GM12873 (cell line): ENCODE measurements at regions not wholly inside any gene's neighbourhood (a gene's known extent, or its start where the extent isn't known, plus 50 kb on each side); places are given as distances from the start of the nearest gene placed in this dataset.

ENCODE experiments used
- CTCF ChIP-seq: IDR thresholded peaks from 2 replicates; pipeline ENCODE4 v1.5.1; 2012; ENCODE audit warnings: low read depth, mild to moderate bottlenecking, moderate library complexity, low read length, control low read depth; ENCODE audit not compliant: insufficient read depth; ENCODE audit errors: missing control alignments

- TF ChIP-seq CTCF, result no peak
These were observed 138.0 kb upstream of the STC2 start for GRCh38 chr5:173466227-173466626.

- no peak for TF ChIP-seq CTCF
These were observed 136.6 kb upstream of the STC2 start for GRCh38 chr5:173464813-173465212.

GRCh38 chr5:173463207-173463606 lies 135.0 kb upstream of the STC2 start:
- no peak for TF ChIP-seq CTCF

- TF ChIP-seq CTCF, result no peak
These were observed 130.8 kb upstream of the STC2 start for GRCh38 chr5:173458828-173459609.

- no peak for TF ChIP-seq CTCF
These were observed 129.3 kb upstream of the STC2 start for GRCh38 chr5:173457482-173457881.

- TF ChIP-seq CTCF, result no peak
These were observed 128.5 kb upstream of the STC2 start for GRCh38 chr5:173456751-173457171.

GRCh38 chr5:173456181-173456580 lies 128.0 kb upstream of the STC2 start:
- TF ChIP-seq CTCF, result no peak
